Embryonic facial prominence (tissue), 1 donor: ENCODE measurements at regions not wholly inside any gene's neighbourhood (a gene's known extent, or its start where the extent isn't known, plus 50 kb on each side); places are given as distances from the start of the nearest gene placed in this dataset.
"Not testable (repeated sequence)": the region's sequence is repeated elsewhere in the genome, so short reads cannot be mapped to it uniquely, and the experiment has no call there.

ENCODE experiments used
- DNase-seq: peaks from one replicate; pipeline ENCODE4 v3.0.0-alpha.2; 2016; ENCODE audit errors: extremely low spot score

DNA sequence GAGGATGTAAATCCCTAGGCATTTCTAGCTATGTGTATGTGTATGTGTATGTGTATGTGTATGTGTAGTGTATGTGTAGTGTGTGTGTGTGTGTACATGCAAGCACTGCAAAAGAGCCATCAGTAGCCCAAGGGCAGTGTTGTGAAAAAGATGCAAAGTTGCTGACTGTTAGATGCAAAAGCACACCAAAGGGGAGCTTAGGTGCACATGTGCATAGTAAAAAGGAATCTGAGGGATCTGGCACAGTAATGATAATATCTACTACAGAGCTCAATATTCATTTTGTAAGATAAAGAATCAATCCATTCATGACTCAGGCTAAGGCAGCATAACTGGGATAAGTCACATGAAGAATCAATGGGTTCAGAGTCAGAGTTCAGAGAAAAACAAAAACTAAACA is 80.2 kb downstream of the TMEM47 start:
- DNase-seq: no peak

DNA sequence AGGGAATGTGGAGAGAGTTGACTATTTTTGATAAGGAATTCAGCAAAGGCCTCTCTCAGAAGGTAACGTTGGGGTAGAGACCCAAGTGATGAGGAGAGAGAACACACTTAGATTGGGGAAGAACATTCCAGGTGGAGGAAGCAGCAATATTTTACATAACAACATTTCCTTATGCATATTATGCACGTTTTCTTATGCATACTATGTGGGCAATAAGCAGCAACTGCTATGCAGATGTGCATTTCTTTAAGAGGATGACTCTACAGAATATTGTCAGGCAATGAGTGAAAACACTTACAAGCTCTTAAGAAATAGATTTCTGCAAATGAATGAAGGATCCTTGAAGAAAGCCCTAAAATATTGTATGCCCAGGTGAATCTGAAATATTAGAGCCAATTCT is 91.1 kb downstream of the TMEM47 start:
- no peak for DNase-seq

DNA sequence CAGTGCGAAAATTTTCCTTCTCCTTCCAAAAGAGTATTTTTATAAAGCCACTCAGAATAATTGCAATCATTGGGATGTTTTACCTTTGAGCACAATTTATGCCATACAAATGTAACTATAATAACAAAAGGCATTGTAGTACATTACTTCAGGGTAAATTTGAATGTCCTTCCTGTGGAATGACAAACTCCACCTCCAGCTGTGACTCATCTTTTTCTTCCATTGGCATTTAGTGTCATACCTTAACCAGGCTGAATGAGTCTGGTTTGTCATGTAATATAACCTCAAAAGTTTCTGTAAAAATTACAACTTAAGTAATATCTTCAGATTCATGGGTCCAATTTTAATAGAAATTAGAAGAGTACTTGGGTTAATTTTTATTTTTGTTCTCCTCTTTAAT is 93.3 kb downstream of the TMEM47 start:
- DNase-seq: no peak

DNA sequence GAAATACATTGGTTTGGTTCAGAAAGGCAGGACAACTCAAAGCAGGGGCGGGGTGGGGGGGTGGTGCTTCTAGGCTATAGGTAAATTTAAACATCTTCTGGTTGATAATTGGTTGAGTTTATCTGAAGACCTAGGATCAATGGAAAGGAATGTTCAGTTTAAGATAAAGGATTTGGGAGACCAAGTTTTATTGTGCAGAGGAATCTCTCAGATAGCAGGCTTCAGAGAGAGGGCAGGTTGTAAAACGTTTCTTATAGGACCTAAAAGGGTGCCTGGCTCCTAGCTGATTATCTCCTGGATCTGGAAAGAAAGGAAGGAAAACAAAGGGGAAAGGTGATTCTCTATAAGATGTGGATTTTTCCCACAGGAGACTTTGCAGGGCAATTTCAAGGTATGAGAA is 94.0 kb downstream of the TMEM47 start:
- no peak for DNase-seq

DNA sequence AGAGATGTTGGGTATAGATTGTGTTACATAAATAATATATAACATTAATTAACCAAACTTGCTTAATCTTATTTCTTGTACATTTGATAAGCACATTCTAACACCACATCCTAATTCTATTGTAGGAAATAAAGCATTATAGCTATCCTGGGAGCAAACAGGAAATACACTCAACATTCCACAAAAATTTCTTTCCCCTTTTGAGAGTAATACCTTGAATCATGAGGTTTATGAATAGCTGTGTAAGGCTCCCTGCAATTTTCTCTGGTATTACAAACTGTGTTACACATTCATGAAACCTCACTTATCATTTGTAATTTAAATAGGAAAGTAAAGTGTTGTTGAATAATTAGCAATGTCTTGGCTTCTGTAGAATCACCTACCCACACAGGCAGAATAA is 95.1 kb downstream of the TMEM47 start:
- no peak for DNase-seq

DNA sequence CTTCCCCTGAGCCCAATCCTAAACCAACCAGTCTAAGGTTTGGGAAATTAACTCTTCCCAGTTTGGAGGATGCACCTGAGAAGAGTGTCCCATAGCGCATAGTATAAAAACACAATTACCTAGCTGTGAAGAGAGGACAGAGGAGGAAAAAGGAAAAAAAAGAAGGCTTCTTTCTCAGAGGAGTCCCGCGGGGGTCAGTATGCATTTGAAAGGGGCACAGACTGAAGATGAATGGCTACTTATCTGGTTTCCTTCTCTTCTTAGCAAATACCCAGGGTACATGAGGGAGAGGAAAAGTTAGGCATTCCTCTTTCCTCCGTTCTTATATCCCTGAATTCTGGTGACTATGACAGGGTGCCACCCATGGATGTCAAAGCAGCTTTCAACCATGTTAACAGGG is 96.9 kb downstream of the TMEM47 start:
- DNase-seq: no peak

DNA sequence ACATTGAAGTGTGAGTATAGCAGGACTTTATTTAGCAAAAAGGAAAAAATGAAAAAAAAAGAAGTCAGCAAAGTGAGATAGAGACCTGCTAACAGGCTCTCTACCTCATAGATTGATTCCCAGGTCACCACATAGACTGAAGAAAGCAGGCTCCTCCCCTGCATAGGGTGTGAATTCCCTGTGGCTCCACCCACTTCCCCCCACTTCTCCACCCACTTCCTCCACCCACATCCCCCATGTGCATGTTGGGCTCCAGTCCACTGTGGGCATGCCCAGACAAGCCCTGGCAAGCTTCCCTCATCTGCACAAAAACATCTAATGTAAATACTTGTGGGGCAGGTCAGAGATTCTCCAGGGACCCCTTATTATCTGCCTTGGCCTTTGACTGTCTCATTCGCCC is 97.8 kb downstream of the TMEM47 start:
- DNase-seq: no peak

DNA sequence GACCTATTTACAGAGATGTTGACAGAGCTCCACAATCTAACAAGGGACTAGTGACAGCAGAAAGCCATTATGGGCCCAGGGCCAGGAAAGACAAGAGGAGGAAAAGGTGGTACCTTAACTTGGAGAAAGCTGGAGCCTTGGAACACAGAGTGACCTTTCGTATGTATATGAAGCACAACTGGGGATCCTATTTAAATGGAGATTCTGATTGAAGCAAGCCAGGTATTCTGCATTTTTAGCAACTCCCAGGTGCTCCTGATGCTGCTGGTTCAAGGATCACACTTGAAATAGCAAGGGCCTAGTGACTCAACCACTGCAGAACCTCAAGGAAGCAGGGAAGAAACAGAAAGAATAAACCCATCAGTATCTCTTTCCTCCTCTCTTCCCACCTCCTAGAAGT is 99.4 kb downstream of the TMEM47 start:
- no peak for DNase-seq

DNA sequence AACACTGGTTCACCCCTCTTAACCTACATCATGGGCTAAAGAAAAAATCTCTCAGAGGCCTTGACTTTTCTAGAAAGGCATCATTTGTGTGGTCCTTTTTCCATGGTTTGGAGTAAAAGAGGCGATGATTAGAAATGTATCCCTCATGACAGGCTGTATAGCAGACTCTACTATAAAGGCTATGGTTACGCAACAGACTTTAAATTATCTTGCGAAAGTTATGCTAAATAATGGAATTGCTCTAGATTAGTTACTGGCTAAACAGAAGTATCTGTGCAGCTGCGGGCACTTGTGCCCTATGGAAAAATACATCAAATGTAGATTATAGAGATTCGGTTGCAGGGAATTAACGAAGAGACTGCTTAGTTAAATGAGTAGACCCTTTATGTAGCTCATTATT is 101.6 kb downstream of the TMEM47 start:
- no peak for DNase-seq

DNA sequence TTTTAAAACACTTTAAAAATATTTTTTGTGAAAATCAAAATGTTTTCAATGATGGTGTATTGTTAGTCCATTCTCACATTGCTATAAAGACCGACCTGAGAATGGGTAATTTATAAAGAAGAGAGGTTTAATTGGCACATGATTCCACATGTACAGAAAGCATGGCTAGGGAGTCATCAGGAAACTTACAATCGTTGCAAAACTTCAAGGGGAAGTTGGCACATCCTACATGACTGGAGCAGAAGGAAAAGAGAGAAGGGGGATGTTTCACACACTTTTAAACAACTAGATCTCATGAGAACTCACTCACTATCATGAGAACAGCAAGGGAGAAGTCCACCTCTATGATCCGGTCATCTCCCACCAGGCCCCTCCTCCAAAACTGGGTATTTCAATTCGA is 110.7 kb downstream of the TMEM47 start:
- DNase-seq: no peak

DNA sequence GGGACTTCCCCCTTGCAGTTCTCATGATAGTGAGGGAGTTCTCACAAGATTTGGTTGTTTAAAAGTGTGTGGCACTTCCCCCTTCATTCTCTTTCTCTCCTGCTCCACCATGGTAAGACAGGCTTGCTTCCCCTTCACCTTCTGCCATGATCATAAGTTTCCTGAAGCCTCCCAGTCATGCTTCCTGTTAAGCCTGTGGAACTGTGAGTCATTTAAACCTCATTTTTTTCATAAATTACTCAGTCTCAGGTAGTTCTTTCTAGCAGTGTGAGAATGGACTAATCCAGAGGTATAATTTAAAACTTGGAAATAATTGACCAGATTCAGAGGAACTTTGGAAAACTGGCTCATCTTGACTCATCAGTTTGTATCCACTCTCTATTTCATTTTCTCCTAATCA is 129.0 kb downstream of the TMEM47 start:
- no peak for DNase-seq

DNA sequence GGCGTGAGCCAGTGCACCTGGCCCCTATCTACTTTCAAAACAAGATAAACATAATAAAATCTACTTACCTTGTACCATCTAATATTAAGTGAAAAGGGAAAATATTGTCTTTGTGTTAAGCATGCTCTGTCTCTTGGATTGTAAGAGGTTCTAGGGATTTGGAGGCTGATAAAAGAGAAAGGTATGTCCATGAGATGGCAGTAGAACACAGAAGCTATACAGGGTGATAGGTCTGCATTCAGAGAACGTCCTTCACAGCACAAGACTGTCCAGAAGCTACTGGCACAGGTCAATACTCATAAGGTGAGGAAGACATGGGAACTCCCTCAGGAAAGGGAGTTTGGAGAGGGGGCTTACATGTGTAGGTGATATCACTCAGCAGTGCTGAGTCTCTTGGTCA is 135.5 kb downstream of the TMEM47 start:
- DNase-seq: no peak

DNA sequence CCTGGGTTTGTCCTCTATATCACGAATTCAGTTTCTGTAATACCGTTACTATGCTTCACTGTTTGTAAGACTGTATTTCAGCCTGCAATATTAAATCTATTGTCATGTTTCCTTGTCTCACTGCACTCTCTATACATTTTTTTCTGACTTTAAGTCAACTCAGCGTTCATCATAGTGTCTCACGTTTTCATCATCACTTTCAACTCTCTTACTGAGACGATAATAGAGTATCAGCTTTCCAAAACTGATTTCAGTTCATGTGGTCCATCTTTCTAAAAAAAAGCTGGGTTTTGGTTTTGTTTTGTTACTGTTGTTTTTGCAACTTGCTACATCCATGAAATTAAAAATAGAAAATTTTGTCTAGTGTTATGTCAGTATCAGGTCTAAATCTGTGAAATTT is 147.7 kb downstream of the TMEM47 start:
- no peak for DNase-seq

DNA sequence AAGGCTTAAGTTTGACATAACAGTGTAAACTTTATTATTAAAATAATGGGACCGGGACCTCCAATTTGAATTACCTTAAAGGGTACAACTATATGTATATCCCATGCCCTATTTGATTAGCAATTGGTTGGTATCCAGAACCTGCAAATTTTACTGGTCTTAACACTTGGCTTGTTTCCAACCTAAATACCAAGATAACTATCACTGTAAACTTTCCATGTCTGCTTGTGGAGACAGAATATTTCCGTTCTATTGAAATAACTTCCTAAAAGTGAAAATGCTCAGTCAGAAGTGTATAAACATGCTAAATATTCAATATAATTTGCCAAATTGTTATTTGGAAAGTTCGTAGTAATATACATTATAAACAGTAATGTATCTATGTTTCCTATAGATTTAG is 154.0 kb downstream of the TMEM47 start:
- DNase-seq: no peak

DNA sequence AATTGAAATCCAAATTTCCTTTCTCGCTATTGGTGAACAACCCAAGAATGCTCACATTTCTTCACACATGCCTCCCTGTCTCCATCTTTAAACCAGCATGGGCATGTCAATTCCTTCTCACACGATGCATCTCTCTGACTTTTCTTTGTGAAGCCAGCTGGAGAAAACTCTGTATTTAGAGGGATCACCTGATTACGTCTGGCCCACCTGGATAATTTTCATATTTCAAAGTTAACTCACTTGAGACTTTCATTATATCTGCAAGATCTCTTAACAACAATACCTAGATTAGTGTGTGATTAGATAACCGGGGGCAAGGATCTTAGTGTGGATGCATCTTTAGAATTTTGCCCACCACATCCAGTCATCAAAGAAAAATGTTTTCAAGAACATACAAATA is 164.0 kb downstream of the TMEM47 start:
- no peak for DNase-seq

DNA sequence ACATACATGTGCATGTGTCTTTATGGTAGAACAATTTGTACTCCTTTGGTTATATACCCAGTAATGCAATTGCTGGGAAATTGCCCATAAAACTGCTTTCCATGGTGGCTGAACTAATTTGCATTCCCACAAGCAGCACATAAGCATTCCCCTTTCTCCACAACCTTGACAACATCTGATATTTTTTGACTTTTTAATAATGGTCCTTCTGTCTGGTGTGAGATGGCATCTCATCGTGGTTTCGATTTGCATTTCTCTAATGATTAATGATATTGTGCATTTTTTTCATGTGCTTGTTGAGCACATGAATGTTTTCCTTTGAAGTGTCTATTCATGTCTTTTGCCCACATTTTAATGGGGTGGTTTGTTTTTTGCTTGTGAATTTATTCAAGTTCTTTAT is 166.0 kb downstream of the TMEM47 start:
- no peak for DNase-seq

DNA sequence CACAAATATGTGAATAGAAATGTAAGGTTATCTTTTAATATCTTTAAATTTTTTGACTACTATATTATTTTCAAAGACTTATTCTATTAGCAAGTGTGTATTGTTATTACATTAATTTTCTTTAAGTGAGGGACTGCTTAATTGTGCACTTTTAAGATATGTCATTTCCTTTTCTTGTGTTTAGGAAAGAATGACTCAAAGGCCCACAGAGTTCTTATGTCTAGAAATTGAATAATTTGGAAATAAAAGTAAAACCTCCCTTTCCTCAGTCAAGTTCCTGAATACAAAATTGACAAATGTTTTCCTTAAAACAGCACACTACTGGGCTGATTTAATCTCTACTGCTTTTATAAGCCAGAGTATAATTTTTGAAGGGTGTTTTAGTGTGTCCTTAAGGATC is 169.7 kb downstream of the TMEM47 start:
- no peak for DNase-seq

DNA sequence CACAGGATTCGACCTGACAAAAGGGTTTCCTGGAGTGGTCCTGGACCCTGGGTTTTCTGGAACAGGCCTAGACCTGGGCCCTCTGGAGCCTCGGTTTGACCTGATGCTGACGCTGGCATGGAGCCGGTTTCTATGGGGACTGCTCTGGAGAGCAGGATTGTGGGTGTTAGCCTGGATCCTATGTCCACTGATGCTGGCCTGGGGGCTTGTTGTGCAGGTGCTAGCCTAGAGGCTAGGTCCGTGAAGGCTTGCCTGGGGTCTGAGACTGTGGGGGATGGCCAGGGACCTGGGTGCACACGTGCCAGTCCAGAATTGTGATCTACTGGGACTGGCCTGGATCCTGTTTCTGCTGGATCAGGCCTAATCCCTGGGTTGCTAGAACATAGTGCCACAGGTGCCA is 173.1 kb downstream of the TMEM47 start:
- DNase-seq: no peak

DNA sequence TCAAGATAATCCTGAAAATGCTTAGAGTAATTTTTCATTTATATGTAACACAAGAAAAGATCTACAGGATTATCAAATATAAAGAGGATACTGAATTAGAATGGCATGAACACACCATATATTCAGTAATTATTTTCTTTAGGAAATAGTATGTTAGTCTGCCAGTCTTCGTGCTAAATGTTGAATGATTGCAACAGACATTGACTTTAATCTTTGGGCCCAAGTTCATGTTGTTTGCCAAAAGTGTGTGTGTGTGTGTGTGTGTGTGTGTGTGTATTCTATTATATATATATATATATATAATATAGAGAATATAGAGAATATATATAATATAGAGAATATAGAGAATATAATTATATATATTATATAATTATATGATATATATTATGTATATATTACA is 186.6 kb downstream of the TMEM47 start:
- no peak for DNase-seq

DNA sequence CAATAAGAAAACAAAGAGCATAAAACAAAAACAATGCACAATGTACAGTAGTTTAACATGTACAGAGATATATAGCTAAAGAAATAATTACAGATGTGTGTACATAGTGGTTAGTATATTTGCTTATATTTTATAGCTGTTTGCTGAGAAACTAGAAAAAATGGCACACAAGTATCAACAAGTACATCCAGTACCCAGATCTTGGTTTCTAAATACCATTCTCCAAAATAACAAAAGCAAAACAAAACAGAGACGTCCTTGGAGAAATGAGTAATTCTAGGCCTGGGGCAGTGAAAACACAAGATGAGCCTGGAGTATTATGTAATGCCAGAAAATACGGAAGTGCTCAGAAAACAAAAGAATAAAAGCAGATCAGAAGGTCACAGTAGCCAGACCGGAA is 189.6 kb downstream of the TMEM47 start:
- DNase-seq: no peak

DNA sequence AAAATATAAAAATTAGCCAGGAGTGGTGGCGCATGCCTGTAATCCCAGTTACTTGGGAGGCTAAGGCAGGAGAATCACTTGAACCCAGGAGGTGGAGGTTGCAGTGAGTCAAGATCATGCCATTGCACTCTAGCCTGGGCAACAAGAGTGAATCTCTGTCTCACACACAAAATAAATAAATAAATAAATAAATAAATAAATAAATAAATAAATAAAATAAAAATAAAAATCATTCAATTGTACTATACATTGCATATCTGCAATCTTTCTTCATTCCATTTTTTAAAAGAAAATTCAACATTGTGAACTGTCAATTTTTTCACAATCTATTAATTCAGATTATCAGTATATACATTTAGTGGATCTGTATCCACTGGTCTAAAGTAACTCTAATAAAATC is 193.9 kb downstream of the TMEM47 start:
- not testable (repeated sequence) for DNase-seq

DNA sequence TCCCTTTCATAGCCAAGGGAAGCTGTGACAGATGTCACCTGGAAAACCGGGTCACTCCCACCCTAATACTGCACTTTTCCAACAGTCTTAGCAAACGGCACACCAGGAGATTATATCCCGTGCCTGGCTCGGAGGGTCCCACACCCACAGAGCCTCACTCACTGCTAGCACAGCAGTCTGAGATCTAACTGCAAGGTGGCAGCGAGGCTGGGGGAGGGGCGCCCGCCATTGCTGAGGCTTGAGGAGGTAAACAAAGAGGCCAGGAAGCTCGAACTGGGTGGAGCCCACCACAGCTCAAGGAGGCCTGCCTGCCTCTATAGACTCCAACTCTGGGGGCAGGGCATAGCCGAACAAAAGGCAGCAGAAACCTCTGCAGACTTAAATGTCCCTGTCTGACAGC is 199.2 kb downstream of the TMEM47 start:
- DNase-seq: not testable (repeated sequence)

DNA sequence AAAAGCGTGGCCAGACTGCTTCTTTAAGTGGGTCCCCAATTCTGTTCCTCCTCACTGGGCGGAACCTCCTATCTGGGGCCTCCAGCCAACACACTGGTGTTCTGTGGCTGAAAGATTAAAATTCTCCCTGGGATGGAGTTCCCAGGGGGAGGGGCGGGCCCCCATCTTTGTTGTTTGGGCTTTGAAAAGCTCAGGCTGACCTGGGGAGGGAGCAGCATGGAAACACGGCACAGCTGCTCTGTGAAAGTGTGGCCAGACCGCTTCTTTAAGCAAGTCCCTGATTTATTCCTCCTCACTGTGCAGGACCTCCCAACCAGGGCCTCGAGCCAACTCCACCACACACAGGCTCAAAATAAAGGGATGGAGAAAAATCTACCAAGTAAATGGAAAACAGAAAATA is 219.5 kb downstream of the TMEM47 start:
- DNase-seq: no peak

DNA sequence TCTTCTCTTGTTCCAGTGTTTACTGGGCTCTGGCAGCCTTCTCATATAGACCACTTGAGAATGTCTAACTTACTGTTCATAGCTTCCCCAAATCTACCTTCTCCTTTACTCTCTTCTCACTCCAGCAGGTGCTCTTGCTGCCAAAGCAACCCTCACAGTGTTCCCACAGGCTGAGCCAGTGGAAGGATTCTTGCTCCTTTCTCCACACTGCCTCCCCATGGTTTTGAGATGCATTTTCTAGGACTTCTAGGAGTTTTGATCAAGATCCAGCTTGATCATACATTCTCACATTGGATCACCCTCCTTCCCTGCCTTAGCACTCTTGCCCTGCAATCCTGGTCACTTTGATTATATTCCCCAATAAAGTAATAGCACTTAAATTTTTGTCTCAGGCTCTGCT is 230.8 kb downstream of the TMEM47 start:
- no peak for DNase-seq

DNA sequence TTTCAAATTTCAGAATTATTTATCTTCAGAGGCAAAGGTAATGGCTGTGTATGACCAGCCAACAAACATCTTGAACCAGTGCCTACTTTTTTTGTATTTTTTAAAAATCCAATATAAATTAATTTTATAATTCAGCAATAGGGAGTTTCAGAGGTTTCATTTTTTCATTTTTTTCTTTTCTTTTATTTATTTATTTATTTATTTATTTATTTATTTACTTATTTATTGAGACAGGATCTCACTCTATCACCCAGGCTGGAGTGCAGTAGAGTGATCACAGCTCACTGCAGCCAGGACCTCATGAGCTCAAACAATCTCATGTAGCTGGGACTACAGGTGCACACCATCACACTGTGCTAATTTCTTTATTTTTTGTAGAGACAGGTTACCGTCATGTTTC is 250.5 kb downstream of the TMEM47 start:
- DNase-seq: no peak
